ENCODE measurements at regions not wholly inside any gene's neighbourhood (a gene's known extent, or its start where the extent isn't known, plus 50 kb on each side); places are given as distances from the start of the nearest gene placed in this dataset.
"Not testable (repeated sequence)": the region's sequence is repeated elsewhere in the genome, so short reads cannot be mapped to it uniquely, and the experiment has no call there.

- ATAC-seq: no peak
Observed at GRCh38 chr13:50539791-50540530, 303.5 kb downstream of the DLEU7 start.

DNA sequence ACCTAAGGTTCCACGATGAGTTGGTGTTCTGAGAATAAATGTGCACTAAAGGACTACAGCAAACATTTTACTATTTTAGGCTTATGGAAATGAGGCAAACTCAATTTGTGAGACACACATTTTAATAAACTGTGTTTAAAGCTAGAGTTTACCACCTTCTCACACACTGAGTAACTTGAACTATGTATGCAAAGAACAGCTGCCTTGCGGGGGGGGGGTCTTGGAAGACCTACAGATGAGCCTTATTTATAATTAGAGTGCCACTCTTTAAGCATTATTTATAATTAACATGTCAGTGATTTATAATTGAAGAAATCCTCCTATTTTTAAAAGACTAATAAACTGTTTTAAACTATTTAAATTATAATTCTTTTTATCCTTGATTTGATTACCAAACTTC is 300.4 kb downstream of the DLEU7 start:
- no peak for ATAC-seq

DNA sequence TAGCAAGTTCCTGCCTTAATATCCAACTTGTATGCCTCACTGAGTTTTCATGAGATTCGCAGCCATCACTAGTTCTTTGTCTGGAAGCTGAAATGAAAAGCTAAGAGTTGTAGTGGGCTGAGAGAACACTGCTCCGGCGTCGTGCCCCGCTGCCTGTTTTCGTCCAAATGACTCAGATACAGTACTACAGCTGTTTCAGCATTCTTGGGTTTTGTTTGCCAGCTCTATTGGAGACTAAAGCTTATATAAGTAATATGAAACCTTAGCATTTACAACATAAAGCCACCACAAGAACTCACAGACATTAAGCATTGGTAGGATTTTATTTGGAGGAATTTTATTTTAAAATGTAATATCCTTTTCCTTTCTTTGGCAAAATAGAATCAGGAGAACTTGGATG is 299.7 kb downstream of the DLEU7 start:
- no peak for ATAC-seq

- ATAC-seq: no peak
Observed at GRCh38 chr13:50544211-50544610, 299.3 kb downstream of the DLEU7 start.

DNA sequence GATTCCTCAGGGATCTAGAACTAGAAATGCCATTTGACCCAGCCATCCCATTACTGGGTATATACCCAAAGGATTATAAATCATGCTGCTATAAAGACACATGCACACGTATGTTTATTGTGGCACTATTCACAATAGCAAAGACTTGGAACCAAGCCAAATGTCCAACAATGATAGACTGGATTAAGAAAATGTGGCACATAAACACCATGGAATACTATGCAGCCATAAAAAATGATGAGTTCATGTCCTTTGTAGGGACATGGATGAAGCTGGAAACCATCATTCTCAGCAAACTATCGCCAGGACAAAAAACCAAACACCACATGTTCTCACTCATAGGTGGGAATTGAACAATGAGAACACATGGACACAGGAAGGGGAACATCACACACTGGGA is 296.3 kb downstream of the DLEU7 start:
- not testable (repeated sequence) for ATAC-seq

DNA sequence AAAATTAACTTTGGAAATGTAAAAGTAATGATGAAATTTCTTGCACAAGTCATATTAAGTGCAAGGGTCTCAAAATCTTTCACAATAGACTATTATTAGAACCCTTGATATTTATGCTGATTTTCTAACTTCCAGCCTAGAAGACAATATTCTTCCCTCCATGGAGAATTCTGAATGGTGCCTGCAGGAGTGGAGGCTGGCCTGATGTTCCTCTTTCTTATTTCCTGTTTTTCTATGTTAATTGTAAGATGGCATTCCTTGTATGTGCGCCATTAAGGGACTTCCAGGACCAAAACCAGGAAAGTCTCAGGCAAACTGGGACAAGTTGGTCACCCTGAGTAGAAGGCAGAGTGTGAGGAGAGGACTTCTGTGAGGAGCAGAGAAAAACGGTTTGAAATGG is 294.9 kb downstream of the DLEU7 start:
- no peak for ATAC-seq

- no peak for ATAC-seq
Observed at GRCh38 chr13:50549221-50549942, 294.1 kb downstream of the DLEU7 start.

GRCh38 chr13:50550151-50550550 is 293.3 kb downstream of the DLEU7 start:
- no peak for ATAC-seq

DNA sequence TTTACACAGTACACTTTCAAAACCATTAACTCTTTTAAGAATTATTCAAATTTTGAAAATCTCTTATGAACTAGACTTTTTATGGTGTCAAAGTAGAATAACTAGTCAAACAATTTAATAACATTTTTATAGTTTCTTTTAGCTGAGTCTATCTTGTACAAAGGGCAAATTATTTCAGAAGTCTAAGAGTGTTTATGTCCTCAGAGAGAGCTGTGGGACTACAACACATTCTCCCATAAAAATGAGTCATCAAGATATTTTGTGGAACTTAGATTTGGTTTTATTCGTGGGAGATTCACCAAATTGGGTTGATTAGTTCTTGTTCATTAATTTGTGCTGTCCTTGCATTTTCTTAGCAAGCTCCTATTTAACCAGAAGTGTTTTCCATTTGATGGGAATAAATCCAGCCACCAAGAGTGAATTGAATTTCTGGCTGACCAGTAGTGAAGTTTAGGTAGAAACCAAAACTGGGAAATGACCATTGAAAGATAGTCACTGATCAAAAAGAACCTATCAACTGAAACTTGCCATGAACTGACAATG is 291.0 kb downstream of the DLEU7 start:
- no peak for ATAC-seq

GRCh38 chr13:50561739-50562138 is 281.8 kb downstream of the DLEU7 start:
- ATAC-seq: no peak

- ATAC-seq: no peak
Observed at GRCh38 chr13:50566646-50567045, 276.8 kb downstream of the DLEU7 start.

DNA sequence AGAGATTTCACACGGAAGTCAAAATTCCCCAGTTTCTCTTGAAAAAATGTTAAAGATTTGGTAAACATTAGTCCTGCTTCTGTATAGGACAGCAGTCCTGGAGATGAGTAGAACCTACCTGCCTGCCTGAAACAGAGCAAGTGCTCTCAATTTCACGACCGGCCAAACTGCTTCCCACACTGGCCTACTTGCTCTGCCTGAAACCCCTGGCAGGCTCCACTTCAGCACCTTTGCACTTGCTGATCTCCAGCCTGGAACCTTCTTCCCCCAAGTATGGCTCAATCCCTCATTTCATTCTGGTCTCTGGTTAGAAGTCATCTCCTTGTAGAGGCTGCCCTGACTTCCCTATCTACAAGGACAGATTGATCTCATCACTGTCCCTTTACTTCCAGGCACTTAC is 271.4 kb downstream of the DLEU7 start:
- no peak for ATAC-seq

GRCh38 chr13:50573066-50573465 is 270.4 kb downstream of the DLEU7 start:
- ATAC-seq: no peak

DNA sequence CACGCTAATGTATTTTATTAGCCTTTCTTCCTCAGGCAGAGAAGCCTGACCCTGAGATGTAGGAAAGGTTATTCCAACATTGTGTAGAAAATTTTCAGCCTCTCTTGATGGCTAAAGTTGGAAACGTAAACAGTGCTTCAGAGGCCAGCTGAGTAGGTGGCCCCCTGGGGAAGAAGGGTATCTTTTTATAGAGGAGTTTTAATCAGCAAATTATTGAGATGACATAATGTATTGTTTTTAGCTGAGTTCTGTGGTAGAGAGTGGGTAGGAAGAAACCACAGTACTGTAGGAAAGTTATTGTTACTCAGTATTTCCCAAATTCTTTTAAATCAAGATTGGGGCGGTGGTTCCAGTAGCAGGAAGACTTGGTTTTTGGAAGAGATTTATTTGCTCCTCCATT is 268.8 kb downstream of the DLEU7 start:
- no peak for ATAC-seq

- no peak for ATAC-seq
Observed at GRCh38 chr13:50575138-50575537, 268.4 kb downstream of the DLEU7 start.

- no peak for ATAC-seq
Observed at GRCh38 chr13:50576156-50576555, 267.3 kb downstream of the DLEU7 start.

- ATAC-seq: no peak
Observed at GRCh38 chr13:50577806-50578205, 265.7 kb downstream of the DLEU7 start.

DNA sequence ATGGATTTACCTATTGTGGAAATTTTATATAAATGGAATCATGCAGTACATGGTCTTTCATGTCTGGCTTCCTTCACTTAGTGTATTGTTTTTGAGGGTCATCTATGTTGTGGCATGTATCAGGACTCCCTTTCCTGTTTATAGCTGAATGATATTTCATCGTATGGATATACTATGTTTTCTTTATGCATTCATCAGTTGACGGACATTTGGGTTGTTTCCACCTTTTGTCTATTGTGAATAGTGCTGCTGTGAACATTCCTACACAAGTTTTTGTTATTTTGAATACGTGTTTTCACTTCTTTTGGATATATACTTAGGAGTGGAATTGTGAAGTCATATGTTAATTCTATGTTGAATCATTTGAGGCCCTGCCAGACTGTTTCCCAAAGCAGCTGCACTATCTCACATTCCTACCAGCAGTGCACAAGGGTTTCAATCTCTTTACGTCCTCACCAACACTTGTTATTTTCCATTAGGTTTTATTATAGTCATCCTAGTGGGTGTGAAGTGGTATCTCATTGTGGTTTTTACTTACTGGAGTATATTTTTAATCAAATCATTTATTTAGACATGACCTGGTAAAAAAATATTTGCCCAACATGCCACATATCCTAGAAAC is 262.7 kb downstream of the DLEU7 start:
- ATAC-seq: no peak

DNA sequence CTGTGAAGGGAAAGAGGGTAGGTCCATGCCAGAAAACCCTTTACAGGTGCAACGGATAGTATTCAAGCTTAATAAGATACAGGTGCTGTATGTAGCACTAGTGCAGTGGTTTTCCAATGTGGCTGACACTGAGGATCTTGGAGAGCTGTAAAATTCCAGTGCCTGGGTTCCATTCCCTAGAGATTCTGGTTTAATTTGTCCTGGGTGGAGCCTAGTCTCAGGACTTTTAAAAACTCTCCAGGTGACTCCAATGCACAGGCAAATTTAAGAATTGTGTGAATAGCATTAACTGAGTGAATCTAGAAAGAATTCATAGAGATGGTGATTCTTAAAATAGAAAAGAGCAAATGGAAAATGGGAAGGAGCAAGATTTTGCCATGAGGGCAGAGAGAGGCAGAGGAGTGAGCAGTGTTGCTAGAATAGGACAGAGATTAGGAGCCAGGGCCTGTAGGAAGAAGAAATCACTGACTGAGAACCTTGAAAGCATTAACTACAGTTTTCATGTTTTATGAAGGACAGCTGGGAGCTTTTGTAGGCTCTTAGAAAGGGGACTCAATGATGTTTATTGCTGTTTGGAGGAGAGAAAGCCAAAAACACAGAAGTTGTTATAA is 261.8 kb downstream of the DLEU7 start:
- no peak for ATAC-seq

DNA sequence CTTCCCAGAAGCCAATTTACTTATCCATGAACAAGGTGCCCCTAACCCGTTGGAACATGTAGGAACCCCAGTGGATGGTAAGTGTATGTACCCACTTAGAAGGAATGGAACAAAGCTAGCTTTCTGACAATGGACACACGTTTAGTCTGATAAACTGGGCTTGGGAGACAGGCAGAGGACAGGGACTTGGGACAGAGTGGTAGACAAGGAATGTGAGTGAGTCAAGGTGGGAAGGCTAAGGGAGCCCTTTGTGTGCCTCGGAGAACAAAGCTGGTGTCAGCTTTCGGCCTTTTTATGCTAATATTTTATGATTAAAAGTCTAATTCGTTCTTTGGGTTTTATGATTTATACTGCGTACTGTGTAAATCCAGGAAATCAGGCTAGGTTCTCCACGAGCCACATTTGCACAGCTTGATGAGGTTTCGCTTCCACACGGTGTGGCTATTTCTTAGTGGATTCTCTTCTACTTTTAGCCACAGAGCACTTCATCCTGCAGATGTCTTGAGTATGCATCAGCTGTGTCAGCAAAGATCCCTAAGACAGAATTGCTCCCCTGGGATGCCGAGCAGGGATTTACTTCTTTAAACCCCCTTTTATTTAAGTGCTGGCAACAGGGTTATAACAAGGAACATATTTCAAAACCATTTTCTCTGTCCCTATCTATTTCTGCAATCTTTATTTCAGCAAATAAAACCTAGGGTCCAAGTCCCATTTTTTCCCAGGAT is 258.5 kb downstream of the DLEU7 start:
- ATAC-seq: no peak

DNA sequence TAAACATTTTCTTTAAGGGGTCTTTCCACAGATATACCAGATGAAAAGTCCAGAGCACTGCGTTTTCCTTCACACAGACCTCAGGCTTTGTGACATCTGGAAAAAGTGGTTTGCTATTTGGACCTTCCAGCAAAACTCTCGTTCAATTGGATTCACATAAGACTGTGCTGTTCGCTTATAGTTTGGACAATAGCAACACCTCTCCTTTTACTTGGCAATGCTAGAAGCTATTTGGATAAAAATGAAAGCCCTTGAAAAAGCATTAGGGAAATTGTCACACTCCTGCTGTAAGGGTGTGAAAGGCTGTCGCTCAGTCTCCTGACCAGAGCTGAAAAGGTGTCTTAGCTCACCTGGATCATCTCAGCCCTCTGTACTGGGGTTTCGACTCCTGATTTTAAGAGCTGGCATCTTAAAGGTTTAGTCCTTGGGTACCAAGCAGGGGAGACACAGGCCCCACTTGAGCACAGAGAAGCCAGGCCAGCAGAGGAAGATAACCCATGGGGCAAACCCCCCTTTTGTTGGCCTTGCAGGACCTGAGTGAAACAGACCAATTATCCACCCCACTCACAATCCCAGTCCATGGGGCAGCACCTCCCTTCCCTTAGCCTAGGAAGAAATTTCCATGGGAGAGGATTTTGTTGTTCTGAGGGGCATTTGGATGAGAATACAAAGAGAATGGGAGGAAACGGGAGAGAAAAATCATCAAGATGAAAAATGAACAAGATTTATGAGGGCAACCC is 257.6 kb downstream of the DLEU7 start:
- ATAC-seq: no peak
